NCI-H1694 (cell line): ENCODE measurements at regions not wholly inside any gene's neighbourhood (a gene's known extent, or its start where the extent isn't known, plus 50 kb on each side); places are given as distances from the start of the nearest gene placed in this dataset.
"Not testable (repeated sequence)": the region's sequence is repeated elsewhere in the genome, so short reads cannot be mapped to it uniquely, and the experiment has no call there.

Source experiments
- DNase-seq: peaks from one replicate; lab custom pipeline; 2025; lab: John Stamatoyannopoulos, UW

DNA sequence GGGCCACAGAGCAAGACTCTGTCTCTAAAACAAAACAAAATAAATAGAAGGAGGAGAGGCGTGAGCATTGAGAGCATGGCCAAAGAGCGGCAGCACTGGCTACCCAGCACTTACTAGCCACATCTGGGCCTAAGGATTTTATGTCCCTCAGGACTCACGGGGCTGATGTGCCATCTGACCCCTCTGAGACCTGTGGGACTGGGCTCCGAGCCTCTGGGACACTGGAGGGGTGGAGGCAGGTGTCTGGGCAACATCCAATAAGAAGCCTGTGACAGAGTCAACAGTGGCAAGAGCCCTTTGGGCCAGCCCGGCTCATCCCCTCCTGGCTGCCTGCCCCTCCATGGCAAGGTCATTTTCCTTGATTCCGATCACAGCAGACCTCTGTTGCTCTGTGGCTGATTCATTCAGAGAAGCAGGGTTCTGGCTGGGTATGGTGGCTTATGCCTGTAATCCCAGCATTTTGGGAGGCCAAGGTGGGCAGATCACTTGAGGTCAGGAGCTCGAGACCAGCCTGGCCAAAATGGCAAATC, 60.7 kb downstream of the RRM2 start:
- DNase-seq: no peak

DNA sequence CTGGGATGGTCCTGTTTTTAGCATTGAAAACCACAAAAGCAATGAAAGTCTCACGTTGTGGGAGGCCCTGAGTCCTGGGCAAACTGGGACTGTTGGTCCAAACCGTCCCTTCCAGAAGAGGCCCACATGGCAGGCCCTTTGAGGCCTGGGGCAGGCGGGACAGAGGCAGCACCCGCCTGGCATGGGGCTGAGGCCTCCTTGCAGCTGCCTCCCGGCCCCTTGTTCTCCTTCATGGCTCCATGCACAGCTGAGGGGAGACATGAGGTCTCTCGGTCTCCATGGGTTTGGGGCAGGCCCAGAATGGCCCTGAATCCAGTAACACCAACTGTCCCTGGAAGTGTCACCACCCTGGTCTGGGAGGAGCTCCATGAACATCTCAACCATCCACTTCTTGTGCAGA, 61.9 kb downstream of the RRM2 start:
- DNase-seq: no peak

DNA sequence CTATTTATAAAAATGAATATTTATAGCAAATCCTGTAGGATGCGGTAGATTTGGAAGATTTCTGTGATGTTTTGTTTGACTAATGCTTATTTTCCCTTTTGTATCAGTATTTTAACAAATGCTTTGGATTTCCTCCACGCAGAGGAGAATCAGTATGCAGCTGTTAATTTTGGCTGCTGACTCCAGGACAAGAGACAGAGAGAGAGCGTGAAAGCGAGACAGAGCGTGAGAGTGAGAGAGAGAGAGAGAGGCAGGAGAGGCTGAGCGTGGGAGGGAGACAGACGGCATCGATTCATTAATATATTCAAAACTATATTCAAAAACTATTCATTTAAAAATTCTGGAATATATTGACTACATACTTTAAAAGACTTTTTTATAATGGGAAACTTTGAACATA, 62.5 kb downstream of the RRM2 start:
- DNase-seq: peak; percentile 73

DNA sequence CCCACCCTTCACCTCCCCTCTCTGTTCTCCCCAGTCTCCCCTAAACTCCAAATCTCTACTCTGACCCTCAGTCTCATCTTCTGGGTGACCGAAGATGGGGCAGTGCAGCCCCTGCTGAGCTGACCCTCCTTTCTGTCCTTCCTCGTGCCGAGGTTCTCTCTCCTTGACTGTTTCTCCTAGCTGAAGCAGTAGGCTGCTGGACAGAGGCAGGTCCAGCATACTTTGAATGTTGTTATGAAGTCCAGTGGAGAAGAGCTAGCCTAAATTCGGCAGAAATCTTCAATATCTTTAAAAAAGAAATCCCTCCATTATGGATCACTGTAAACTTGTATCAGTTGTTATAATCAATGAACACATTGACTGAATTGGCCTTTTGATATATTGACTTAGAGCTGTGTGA, 63.2 kb downstream of the RRM2 start:
- no peak for DNase-seq

DNA sequence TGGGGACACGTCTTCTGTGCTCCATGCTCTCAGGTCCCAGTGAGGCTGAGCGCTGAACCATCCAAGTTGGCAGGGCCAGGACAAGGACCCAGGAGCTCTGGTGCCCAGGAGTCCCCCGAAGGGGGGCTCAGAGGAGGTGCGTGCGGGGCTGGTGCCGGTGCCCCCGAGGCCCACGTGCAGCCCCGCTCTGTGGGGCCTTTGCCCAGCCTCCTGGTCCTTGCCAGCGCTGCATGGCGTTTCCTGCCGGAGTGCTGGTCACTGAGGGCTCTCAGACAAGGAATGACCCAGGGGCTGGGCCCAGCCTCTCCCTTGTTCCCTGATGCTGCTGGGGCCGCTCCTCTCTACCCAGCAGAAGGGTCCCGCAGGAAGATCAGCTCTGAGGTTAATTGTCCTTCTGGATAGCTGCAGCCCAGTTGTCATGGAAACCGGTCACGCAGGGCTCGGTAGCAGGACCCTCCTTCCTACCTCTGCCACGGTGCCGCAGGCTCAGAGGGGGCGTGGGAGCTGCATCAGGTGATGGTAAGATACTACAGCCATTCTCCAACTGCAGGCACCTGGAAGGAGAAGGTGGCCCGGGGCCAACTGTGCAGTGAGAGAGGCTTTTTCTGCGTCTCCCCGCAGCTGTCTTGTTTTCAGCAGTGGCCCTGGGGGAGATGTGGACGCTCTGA, 64.5 kb downstream of the RRM2 start:
- peak; percentile 53 for DNase-seq

DNA sequence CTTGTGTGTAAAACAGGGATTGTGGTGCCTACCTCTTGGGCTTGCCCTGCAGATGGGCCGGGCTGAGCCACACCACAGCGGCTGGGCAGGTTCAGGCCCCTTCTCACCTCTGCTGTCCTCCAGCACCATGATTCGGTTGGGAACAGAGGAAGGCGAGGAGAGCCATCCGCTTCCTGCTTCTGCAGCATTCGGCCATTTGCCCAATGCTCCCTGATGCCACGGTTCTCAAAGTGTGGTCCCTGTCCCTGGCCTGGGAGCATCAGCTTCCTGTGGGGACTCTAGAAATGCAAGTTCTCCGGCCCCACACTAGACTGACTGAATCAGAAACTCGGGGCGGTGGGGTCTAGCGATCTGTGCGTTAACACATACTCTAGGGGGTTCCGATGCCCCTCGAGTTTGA, 65.1 kb downstream of the RRM2 start:
- no peak for DNase-seq

DNA sequence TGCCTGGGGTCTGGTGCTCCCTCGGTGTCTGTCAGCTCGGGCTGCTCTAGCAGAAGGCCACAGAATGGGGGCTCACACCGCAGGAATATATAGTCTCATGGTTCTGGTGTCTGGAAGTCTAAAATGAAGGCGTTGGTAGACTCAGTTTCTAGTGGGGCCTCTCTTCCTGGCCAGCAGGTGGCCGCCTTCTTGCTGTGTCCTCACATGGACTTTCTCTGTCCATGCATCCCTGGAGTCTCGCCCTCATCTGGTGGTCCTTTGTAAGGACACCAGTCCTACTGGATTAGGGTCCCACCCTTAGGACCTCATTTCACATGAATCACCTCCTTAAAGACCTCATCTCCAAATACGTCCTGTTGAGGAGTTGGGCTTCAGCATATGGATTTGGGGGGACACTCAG, 65.7 kb downstream of the RRM2 start:
- no peak for DNase-seq

DNA sequence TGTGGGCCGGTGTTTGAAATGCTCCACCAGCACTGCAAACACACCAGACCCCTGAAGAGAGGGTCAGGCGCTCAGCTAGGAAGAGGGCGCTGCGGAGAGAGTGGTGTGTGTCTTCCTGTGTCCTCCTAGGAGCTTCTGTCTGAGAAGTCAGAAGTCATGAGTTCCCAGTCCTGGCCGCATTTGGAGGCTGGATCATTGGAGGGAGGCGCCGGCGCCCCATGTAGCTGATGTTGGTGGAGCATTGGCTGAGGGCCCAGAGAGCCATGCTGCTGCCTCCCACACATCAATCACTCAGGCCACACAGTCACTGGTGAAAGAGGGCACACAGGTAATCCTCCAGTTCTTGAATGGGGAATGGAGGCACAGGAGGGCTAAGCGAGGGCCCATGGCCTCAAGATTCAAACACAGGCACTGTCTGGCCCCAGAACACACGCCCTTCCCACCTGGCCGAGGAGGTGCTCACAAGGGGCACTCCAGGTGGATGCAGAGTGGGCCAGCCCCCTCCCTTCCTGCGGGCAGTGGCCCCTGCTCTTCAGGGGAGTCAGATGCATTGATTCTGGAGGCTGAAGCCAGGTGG, 66.3 kb downstream of the RRM2 start:
- no peak for DNase-seq

DNA sequence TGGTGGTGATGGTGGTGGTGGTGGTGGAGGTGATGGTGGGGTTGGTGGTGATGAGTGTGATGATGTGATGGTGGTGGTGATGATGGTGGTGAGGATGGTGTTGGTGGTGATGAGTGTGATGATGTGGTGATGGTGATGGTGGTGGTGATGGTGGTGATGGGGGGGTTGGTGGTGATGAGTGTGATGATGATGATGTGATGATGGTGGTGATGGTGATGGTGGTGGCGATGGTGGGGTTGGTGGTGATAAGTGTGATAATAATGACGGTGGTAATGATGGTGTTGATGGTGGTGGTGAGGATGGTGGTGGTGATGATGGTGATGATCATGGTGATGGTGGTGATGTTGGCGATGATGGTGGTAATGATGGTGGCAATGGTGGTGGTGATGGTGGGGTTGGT, 67.7 kb downstream of the RRM2 start:
- no peak for DNase-seq

DNA sequence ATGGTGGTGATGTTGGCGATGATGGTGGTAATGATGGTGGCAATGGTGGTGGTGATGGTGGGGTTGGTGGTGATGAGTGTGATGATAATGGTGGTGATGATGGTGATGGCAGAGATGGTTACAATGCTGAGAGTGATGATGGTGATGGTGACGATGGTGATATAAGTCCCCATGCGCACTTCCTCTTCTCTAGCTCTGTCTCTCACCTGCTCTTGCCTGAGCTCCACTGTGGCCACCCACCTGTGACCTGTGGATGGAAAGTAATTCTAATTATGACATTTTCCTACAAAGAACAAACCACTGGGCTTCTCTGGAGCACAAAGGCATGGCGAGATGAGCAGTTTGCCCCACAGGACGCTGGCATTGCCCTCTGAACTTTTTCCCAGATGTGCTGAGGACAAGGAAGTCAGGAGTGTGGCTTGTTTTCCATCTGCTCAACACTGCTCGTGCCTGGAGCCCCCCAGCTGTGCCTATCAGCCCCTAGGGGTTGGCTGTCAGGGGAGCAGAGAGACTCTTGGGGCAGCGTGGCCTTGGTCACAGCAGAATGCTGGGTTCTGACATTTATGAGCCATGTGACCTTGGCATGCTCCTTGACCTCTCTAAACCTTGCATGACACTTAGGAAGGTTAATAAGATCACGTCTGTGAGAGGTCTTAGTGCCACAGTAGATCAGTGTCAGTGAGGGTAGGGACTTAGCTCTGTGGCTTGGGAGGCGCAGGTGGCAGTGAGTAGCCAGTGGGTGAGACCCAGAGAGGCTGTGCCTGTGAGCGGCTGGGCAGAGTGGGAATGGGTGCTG, 68.4 kb downstream of the RRM2 start:
- no peak for DNase-seq

DNA sequence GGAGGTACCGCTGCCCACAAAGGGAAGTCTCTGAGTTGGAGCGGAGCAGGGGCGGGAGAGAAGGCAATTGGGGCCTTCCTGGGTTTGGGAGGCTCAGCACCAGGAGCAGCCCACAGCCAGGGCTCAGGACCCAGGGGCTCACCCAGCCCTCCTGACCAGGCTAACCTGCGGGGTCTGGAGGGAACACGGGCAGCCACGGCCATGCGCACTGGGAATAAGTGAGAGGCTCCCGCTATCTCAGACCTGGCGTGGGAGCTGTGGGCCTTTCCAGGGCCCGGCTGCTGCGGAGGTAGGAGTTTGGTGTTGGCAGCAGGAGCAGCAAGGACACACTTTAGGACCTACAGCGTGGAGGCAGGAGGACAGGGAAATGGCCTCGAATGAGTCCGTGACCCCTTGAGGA, 69.0 kb downstream of the RRM2 start:
- no peak for DNase-seq

DNA sequence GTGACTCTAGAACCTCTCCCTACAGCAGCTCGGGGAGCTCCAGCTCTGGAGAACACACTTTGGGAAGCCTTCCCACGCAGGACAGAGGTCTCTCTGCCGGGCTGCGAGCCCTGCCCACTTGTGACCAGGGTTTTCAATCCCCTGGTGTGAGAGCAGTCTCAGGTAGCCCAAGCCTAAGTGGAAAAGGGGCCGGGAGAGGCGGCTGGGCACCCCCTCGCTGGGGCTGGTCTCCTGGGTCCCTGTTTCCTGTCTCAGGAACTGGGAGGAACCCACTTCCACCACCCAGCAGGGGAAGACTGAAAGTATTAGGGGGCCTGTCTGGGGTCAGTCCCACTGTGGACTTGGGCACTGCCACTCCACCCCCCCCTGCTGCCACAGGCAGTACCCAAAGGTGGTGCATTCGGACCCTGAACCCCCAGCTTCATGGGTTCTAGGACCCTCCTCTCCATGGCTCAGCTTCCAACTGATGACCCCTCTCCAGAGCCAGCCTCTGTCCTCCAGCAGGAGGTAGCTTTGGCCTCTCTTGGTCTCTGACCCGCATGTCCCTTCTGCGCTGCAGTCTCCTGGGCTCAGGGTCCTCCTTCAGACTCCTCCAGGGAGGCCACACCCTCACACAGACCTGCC, 70.0 kb downstream of the RRM2 start:
- no peak for DNase-seq

DNA sequence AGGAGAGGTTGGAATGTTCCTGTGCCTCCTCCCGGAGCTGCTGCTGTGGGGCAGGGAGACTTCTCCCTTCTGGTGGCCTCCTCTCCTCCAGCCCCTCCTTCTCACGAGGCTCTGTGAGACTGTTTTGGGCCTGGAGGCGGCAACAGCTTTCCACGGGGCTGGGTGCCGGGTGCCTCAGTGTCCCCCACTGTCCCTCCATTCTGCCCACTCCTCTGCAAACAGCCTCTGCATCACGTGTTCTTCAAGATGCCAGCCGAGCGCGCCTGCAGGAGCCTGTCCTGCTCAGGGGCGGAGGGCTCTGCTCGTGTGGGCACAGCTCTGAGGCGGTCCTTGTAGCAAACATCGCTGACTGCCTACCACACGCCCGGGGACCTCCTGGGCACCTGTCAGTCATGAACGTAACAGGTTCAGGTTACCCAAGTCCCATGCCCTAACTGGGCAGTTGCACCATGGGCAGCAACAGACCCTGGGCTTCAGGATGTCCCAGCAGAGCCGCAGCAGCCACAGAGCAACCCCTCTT, 70.8 kb downstream of the RRM2 start:
- DNase-seq: no peak

DNA sequence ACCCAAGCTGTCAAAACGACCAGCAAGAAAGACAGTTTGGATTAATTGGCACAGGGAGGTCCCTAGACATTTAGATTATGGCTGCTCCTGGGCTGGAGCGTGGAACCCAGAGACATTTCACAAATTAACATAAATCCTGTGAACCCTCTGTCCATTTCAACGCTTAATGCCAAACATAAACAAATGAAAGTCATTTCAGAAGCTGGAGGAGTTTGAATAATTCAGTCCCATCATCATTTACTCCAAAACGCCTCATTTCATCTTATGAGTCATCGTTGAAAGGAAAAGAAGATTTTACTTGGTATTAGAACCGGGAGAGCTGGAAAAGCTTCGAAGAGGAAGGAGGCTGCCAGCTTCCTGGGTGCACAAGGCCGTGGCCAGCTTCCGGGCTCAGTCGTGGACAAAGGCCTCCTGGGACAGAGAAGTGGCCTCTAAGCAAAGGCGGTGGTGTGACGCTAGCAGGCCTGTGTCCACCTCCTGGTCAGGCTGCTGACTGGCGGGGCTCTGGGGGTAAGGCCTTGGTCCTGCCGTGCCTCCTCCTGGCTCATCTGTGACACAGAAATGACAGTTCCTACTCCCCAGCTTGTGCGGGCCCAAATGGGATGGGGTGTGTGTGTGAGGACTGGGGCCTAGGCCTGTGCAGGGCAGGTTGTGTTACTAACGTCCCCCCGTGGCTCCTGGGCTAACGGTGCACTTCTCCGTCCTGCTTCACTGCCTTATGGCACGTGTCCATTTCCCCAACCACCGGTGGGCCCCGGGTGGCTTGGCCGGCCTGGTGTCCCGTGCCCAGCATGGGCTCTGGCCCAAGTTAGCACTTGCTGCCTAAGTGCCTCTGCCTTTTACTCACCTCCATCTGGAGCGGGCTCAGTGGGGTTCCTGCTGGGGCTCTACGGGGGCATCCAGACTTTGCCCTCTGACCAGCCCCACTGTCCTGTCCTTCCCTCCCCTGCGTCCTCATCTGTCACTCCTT, 71.6 kb downstream of the RRM2 start:
- DNase-seq: no peak

DNA sequence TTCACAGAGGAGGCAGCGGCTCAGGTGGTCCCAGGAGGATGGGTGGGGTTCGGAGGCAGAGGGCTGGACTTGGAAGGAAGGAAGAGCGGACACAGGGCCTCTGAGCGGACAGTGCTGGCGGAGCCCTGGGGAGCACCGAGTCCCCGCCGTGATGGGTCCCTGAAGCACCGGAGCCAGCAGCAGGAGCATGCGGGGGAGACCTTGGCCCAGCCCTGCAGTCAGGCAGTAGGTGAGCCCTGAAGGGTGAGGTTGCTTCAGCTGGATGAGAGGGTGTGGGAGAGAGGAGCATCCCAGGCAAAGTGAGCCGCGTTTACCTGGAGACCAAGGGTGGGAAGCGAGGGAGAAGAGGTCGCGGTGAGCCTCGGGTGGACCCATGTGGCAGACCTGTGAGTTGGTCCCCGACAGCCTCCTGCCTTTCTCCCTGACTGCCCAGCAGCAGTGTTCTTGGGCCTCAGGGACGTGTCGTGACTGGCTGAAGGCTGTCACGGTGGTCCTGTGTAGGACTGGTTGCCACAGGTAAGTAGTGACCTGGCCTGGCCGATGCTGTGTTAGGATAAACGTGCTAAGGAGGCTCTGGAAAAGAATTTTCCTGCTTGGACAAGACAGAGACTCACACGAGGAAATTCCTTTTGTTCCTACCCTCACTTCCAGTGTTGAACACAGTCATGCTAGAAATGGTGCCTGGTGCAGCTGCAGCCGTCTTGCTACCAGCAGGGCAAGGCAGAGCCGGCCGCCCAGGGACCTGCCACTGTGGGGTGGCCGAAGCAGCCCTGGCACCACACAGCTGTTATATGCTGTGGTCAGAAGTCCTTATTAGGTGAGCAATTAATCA, 73.0 kb downstream of the RRM2 start:
- no peak for DNase-seq

DNA sequence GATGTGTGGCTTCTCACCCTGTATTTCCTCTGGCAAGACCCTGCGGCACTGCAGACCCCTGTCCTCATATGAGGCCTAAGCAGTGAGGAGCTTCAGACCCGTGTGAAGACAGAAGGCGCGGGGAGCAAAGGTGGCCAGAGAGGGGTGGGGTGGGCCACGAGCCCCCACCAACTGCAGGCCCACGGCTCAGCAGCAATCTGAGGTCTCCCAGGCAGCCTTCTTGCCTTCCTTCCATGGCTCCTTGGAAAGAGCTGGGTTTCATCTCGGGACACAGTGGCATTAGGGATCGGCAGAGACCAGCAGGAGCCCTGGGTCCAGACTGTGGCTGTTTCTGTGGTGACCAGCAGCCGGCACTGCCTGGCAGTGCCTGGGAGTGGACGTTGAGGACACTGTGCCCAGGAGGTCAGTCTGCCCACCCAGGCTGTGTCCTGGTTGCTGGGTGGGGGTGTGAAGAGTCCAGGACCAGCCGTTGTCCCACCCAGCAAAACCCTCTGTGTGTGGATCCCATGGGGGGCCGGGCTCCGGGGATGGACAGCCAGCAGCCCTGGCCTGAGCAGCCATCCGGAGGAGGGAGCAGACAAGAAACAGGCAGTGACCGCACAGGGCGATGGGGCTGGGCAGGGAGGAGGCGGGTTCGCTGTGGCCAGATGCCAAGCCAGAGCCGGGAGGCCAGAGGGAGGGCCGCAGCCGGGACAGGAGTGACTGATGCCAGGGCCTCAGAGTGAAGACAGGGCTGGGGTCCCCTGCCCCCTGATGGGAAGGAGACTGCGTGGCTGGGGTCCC, 73.8 kb downstream of the RRM2 start:
- DNase-seq: no peak

DNA sequence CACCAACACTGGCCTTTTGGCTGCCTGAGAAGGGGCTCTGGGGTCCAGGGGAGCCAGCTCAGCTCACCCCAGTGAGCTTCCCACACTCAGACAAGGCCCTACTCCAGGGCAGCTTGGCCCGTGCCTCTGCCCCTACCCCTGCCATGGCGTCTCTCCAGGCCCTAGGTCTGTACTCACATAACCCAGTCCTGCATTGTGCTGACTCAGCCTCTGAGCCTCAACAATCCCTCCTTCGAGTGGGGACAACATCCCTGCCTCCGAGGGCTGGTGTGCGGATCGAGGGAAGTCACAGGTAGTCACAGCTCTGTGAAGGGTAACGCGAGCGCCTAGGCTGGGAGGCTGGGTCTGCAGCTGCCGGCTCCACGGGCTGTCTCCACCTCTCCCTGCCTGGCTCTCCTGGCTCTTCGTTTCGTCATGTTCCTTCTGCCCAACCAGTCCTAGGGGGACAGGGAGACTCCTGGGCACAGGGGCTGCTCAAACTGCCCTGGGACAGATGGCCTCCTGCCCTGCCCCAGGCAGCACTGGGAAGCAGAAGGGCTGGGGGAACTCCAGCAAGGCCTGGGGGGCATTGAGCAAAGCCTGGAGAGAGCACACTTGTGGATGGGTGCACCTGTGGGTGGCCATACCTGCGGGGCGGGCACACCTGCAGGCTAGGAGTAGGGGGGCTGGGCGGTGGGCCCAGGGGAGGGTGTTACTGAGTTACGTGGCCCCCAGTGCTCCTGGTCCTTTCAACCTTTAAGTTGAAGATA, 74.6 kb downstream of the RRM2 start:
- DNase-seq: no peak

DNA sequence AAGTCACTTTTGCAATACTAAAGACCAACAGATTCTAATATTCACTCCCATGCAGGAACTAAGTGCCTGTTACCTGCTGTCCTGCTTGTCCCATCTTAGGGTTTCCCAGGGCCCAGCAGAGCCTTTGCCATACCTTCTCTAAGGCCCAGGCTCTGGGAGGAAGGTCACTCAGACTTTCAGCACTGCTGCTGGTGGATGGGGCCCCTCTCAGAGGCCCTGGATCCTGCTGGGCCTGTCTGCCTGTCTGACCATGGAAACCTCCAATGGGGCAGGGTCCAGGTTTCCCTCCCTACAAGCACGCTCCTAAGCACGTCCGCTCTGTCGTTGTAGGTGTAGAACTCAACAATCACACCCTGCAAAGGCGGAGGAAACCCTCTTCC, 75.1 kb downstream of the RRM2 start:
- DNase-seq: no peak

DNA sequence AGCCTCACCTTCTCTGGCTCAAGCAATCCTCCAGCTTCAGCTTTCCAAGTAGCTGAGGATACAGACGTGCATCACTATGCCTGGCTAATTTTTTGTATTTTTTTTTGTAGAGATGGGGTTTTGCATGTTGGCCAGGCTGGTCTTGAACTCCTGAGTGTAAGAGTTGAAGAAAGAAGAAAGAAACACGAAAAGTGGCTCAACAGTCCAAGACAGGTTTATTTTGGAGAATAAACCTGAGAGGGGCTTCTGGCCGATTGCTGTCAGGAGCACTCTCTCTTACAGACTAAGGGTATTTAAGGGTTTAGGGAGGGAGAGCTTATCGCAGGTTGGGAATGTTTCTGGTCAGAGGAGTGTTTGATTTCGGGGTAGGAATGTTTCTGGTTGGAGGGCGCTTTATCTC, 75.9 kb downstream of the RRM2 start:
- DNase-seq: not testable (repeated sequence)
